H1 (cell line): ENCODE measurements at regions not wholly inside any gene's neighbourhood (a gene's known extent, or its start where the extent isn't known, plus 50 kb on each side); places are given as distances from the start of the nearest gene placed in this dataset.

Experiments
- CTCF ChIA-PET: fragments of 300-600 bp; sonication (Branson Sonifier 250); formaldehyde crosslinking; loops from one replicate; lab custom pipeline; 2021; ENCODE audit not compliant: partially characterized antibody; lab: Charles Lee
- POLR2A ChIA-PET: fragments of 300-600 bp; sonication (Branson Sonifier 250); formaldehyde crosslinking; loops from one replicate; lab custom pipeline; 2021; ENCODE audit warnings: inconsistent platforms; ENCODE audit not compliant: partially characterized antibody; lab: Charles Lee
- DNase-seq, 2 experiments: peaks; one replicate each; pipeline versions ENCODE4 v3.0.0 to v3.0.0-alpha.2; 2010 to 2022; ENCODE audit warnings: low spot score in 2 of 2, low read depth in 1 of 2, mixed read lengths in 1 of 2
- FAIRE-seq: peaks from 2 replicates; lab custom pipeline; 2011; peaks lifted over from hg19 to GRCh38; lab: Jason Lieb, UNC
- H2AFZ ChIP-seq: 2 replicates; pipeline ENCODE4 v1.8.1; 2012; ENCODE audit warnings: low read length, inconsistent platforms
- H2AK5ac ChIP-seq: 2 replicates; pipeline ENCODE4 v1.6.1; 2013; ENCODE audit warnings: low read depth, low read length
- H2BK120ac ChIP-seq: replicated peaks from 2 replicates; pipeline ENCODE3; 2013; ENCODE audit warnings: low read depth, low read length, inconsistent platforms
- H2BK12ac ChIP-seq: 2 replicates; pipeline ENCODE4 v1.6.1; 2013; ENCODE audit warnings: low read depth, low read length
- H2BK15ac ChIP-seq: 2 replicates; pipeline ENCODE4 v1.6.1; 2013; ENCODE audit warnings: low read length
- H2BK20ac ChIP-seq: 2 replicates; pipeline ENCODE4 v1.6.1; 2013; ENCODE audit warnings: low read length
- H2BK5ac ChIP-seq: 2 replicates; pipeline ENCODE4 v1.6.1; 2013; ENCODE audit warnings: low read depth, low read length
- H3K14ac ChIP-seq: 2 replicates; pipeline ENCODE4 v1.6.1; 2013; ENCODE audit warnings: inconsistent platforms; ENCODE audit not compliant: insufficient read length
- H3K18ac ChIP-seq: 2 replicates; pipeline ENCODE4 v1.6.1; 2013; ENCODE audit warnings: low read length; ENCODE audit errors: extremely low read depth
- H3K23ac ChIP-seq: 2 replicates; pipeline ENCODE4 v1.6.1; 2013; ENCODE audit warnings: inconsistent platforms; ENCODE audit not compliant: insufficient read length
- H3K23me2 ChIP-seq: 2 replicates; pipeline ENCODE4 v1.6.1; 2013; ENCODE audit warnings: low read depth, low read length
- H3K27ac ChIP-seq: 2 replicates; pipeline ENCODE4 v1.6.1; 2011; ENCODE audit warnings: low read depth, low read length, inconsistent platforms
- H3K27me3 ChIP-seq, 4 experiments: replicated peaks in 1 of 4; 1 replicate in 1 of 4; 2 replicates in 3 of 4; pipeline versions ENCODE4 v1.6.1 to v1.8.1; 2011 to 2013; ENCODE audit warnings: low read length in 3 of 4, mild to moderate bottlenecking in 3 of 4, inconsistent platforms in 2 of 4, mixed read lengths in 2 of 4, moderate library complexity in 1 of 4; ENCODE audit not compliant: control insufficient read depth in 3 of 4, insufficient read depth in 3 of 4; ENCODE audit errors: extremely low read depth in 1 of 4
- H3K36me3 ChIP-seq, 4 experiments: 2 replicates each; pipeline versions ENCODE4 v1.6.1 to v1.8.1; 2011 to 2013; ENCODE audit warnings: mild to moderate bottlenecking in 4 of 4, low read length in 3 of 4, moderate library complexity in 2 of 4, control low read depth in 1 of 4, inconsistent platforms in 1 of 4; ENCODE audit not compliant: insufficient read depth in 4 of 4, control insufficient read depth in 2 of 4
- H3K4ac ChIP-seq: replicated peaks from 2 replicates; pipeline ENCODE3; 2013; ENCODE audit warnings: low read length, low read depth, mixed read lengths, inconsistent platforms; ENCODE audit not compliant: insufficient read length
- H3K4me1 ChIP-seq, 4 experiments: replicated peaks in 1 of 4; 1 replicate in 1 of 4; 2 replicates in 3 of 4; pipeline versions ENCODE4 v1.6.1 to v1.8.1; 2011 to 2013; ENCODE audit warnings: low read length in 3 of 4, inconsistent platforms in 2 of 4, mixed read lengths in 1 of 4; ENCODE audit not compliant: insufficient read depth in 4 of 4, control insufficient read depth in 3 of 4
- H3K4me2 ChIP-seq, 2 experiments: 2 replicates each; pipeline versions ENCODE4 v1.6.1 to v1.8.1; 2011 to 2013; ENCODE audit warnings: low read depth in 2 of 2, low read length in 2 of 2, control low read depth in 1 of 2, inconsistent platforms in 1 of 2, mild to moderate bottlenecking in 1 of 2; ENCODE audit not compliant: insufficient read depth in 1 of 2
- H3K4me3 ChIP-seq, 4 experiments: fragments of 200-600, 300-600 bp in 1 of 4; sonication (generic), shearing (Covaris generic), sonication (Bioruptor Twin) in 1 of 4; 2 replicates each; pipeline versions ENCODE4 v1.5.1 to v1.8.1; 2011 to 2016; ENCODE audit warnings: low read length in 4 of 4, low read depth in 3 of 4, control low read depth in 2 of 4, inconsistent platforms in 2 of 4, mild to moderate bottlenecking in 2 of 4, mixed read lengths in 1 of 4, moderate library complexity in 1 of 4; ENCODE audit not compliant: insufficient read depth in 2 of 4; ENCODE audit errors: extremely low read depth in 1 of 4
- H3K56ac ChIP-seq: replicated peaks from 2 replicates; pipeline ENCODE3; 2013; ENCODE audit warnings: low read depth, mild to moderate bottlenecking, mixed read lengths, low read length, inconsistent platforms; ENCODE audit not compliant: insufficient read length
- H3K79me1 ChIP-seq: 2 replicates; pipeline ENCODE4 v1.6.1; 2013; ENCODE audit warnings: low read depth, low read length, control low read depth
- H3K79me2 ChIP-seq, 2 experiments: 2 replicates each; pipeline versions ENCODE4 v1.6.1 to v1.8.1; 2012 to 2013; ENCODE audit warnings: low read length in 2 of 2, mild to moderate bottlenecking in 2 of 2, inconsistent platforms in 1 of 2; ENCODE audit not compliant: insufficient read depth in 2 of 2, control insufficient read depth in 1 of 2
- H3K9ac ChIP-seq, 4 experiments: replicated peaks in 1 of 4; 1 replicate in 1 of 4; 2 replicates in 3 of 4; pipeline versions ENCODE4 v1.6.1 to v1.8.1; 2011 to 2013; ENCODE audit warnings: low read depth in 3 of 4, low read length in 3 of 4, control low read depth in 2 of 4, mild to moderate bottlenecking in 2 of 4, moderate library complexity in 2 of 4, inconsistent platforms in 1 of 4; ENCODE audit errors: extremely low read depth in 1 of 4
- H3K9me3 ChIP-seq, 2 experiments: 2 replicates each; pipeline versions ENCODE4 v1.6.1 to v1.8.1; 2012 to 2013; ENCODE audit warnings: mild to moderate bottlenecking in 2 of 2, moderate library complexity in 2 of 2, control low read depth in 1 of 2, inconsistent platforms in 1 of 2, low read depth in 1 of 2, low read length in 1 of 2, mixed read lengths in 1 of 2; ENCODE audit not compliant: insufficient read depth in 2 of 2
- H4K20me1 ChIP-seq, 2 experiments: replicated peaks in 1 of 2; 2 replicates each; pipeline versions ENCODE3 to v1.8.1; 2011 to 2013; ENCODE audit warnings: inconsistent platforms in 2 of 2, low read length in 2 of 2, mild to moderate bottlenecking in 1 of 2; ENCODE audit not compliant: insufficient read depth in 2 of 2, control insufficient read depth in 1 of 2
- H4K5ac ChIP-seq: 2 replicates; pipeline ENCODE4 v1.6.1; 2013; ENCODE audit warnings: low read length, low read depth, mixed read lengths, inconsistent platforms; ENCODE audit not compliant: insufficient read length
- H4K8ac ChIP-seq: 2 replicates; pipeline ENCODE4 v1.8.0; 2013; ENCODE audit warnings: mild to moderate bottlenecking, moderate library complexity, low read length, inconsistent platforms; ENCODE audit not compliant: insufficient read depth; ENCODE audit errors: extremely low read depth
- H4K91ac ChIP-seq: replicated peaks from 2 replicates; pipeline ENCODE3; 2013; ENCODE audit warnings: low read length, mixed read lengths, inconsistent platforms; ENCODE audit not compliant: insufficient read length
- CREB1 ChIP-seq: IDR thresholded peaks from 2 replicates; pipeline ENCODE4 v1.6.1; 2012; ENCODE audit warnings: inconsistent platforms
- CTCF ChIP-seq, 3 experiments: IDR thresholded peaks; 1 replicate in 2 of 3; 2 replicates in 1 of 3; pipeline versions ENCODE4 v1.5.1 to v1.6.1; 2011; ENCODE audit warnings: low read length in 3 of 3, mild to moderate bottlenecking in 3 of 3, inconsistent platforms in 2 of 3, low read depth in 1 of 3, moderate library complexity in 1 of 3; ENCODE audit not compliant: insufficient read depth in 1 of 3; ENCODE audit errors: control extremely low read depth in 1 of 3
- POU5F1 ChIP-seq: IDR thresholded peaks from 2 replicates; pipeline ENCODE4 v1.6.1; 2011; ENCODE audit warnings: low read depth, mild to moderate bottlenecking, low read length, moderate library complexity
- RAD21 ChIP-seq, 2 experiments: IDR thresholded peaks in 1 of 2; conservative IDR thresholded peaks in 1 of 2; 2 replicates each; pipeline ENCODE4 v1.6.1; 2011; ENCODE audit warnings: low read depth in 2 of 2, low read length in 2 of 2, improper control_type of control experiment in 1 of 2, inconsistent platforms in 1 of 2, mild to moderate bottlenecking in 1 of 2, moderate library complexity in 1 of 2
- SIX5 ChIP-seq: IDR thresholded peaks from 2 replicates; pipeline ENCODE4 v1.6.1; 2011; ENCODE audit warnings: mild to moderate bottlenecking, low read depth, low read length
- WGBS, 2 experiments: shearing (Covaris generic) in 1 of 2; methylation state at CpG; one replicate each; pipeline versions ENCODE4 v1.1.6 to v1.1.7; 2013 to 2015; ENCODE audit warnings: low lambda C conversion rate in 2 of 2, mixed read lengths in 2 of 2, inconsistent platforms in 1 of 2, low coverage in 1 of 2, missing lambda C conversion rate in 1 of 2; ENCODE audit not compliant: insufficient replicate concordance in 2 of 2, insufficient coverage in 1 of 2, insufficient read length in 1 of 2; ENCODE audit errors: extremely low coverage in 1 of 2, missing lambda C conversion rate in 1 of 2; 5-methylcytosine and 5-hydroxymethylcytosine counted together

DNA sequence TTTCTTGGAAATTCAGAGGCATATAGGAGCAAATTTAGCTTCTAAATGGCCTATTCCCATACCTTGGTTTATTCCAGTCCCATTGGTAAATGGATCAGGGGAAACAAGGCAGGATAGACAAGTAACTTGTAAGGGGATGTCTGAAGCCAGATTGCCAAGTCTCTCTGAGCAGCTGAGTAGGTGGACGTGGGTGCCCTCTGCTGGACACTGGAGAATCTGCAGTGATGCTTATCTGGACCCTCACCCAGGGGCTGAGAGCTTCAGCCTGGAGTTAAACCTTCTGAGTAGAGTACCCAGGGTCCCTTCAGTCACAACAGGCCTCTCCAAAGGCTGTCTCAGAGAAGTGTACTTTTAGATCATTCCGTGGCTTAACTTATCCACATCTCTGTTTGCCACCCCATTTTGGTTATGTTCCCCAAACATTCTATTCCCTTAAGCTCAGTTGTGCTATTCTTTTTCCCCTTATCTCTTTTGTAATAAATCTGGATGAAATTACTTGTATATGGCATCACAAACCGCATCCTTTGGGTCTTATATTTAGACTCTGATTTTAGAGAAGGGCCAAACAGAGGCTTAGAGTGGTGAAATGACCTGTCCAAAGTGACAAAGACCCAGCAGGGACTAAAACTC, 218.3 kb upstream of the GLRA1 start:
- Histone ChIP-seq H3K18ac (no peak overlapping the region), H3K36me3 (no peaks in the 10 kb centered on the region), H4K20me1 (no peaks in the 10 kb centered on the region), H3K56ac (no peak overlapping the region), H3K79me2 (no peaks in the 10 kb centered on the region), H3K27me3 (no peaks in the 10 kb centered on the region), H2BK120ac (no peak overlapping the region), H2BK15ac (no peak overlapping the region), H3K4me3 (no peak overlapping the region), H3K23ac (no peak overlapping the region), H4K91ac (no peak overlapping the region), H3K14ac (no peak overlapping the region), H2BK5ac (no peak overlapping the region), H3K4me2 (no peak overlapping the region), H3K9me3 (no peaks in the 10 kb centered on the region), H3K4ac (no peak overlapping the region), H4K5ac (no peak overlapping the region), H3K9ac (no peak overlapping the region), H3K4me1 (no peaks in the 10 kb centered on the region; a peak in 1 of 7 replicates), H2BK20ac (no peak overlapping the region), H2AFZ (no peak overlapping the region), H2AK5ac (no peak overlapping the region), H3K23me2 (no peaks in the 10 kb centered on the region), H3K27ac (no peak overlapping the region), H4K8ac (no peak overlapping the region), H3K79me1 (no peaks in the 10 kb centered on the region), H2BK12ac (no peak overlapping the region)
- ChIA-PET POLR2A (no interaction called here), CTCF (interaction anchor here (0.6 to 12.0 kb wide), 61 partner anchors 11 to 370 kb away, joined by 3 to 193 read pairs (median 5); partner anchors contain the start of gene GLRA1)
- DNase-seq = peak; percentile 61 to 86
- 18% methylated on average over 3 of the region's 3 CpGs; no CpG with 5 or more reads in 1 of the 2 experiments for WGBS, 2 experiments
- FAIRE-seq = peak; percentile 94
- TF ChIP-seq CTCF (IDR thresholded peaks at IDR 0.05; ENCODE audit: control extremely low read depth in 1 of 3, insufficient read depth in 1 of 3, low read depth in 1 of 3, low read length in 3 of 3) (peak; percentile 89 to 93 (median 90)), CREB1 (0 out of 2 replicates have a peak, but pooled peaks have one; percentile 19), POU5F1 (no peak), SIX5 (no peak), RAD21 (IDR thresholded peaks at IDR 0.05 in 1 of 2, conservative IDR thresholded peaks at IDR 0.05 in 1 of 2; ENCODE audit: low read depth in 2 of 2, low read length in 2 of 2) (peak; percentile 97 to 98)
